ENCODE measurements at regions not wholly inside any gene's neighbourhood (a gene's known extent, or its start where the extent isn't known, plus 50 kb on each side); places are given as distances from the start of the nearest gene placed in this dataset.
"Not testable (repeated sequence)": the region's sequence is repeated elsewhere in the genome, so short reads cannot be mapped to it uniquely, and the experiment has no call there.

GRCh38 chr7:149995369-149996026, 121.7 kb downstream of the ATP6V0E2 start:
- DNase-seq = not testable (repeated sequence)

- not testable (repeated sequence) for DNase-seq
Measured at GRCh38 chr7:150000780-150001599, 127.2 kb downstream of the ATP6V0E2 start.

DNA sequence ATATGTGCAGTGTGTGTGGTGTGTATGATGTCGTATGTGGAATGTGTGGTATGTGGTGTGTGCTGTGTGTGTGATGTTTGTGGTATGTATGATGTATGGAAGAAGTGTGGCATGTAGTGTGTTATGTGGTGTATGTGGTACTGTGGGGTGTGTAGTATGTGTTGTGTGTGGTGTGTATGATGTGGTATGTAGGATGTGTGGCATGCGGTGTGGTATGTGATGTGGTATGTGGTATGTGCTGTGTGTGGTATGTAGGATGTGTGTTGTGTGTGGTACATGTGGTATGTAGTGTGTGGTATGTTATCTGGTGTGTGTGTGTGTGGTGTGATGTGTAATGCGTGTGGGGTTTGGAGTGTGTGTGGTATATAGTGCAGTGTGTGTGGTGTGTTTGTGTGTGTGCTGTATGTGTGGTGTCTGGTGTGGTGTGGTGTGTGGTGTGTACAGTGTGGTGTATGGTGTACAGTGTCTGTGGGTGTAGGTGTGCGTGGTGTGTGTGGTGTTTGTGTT, 129.6 kb downstream of the ATP6V0E2 start:
- DNase-seq = no peak

- not testable (repeated sequence) for DNase-seq
Measured at GRCh38 chr7:150003973-150004372, 130.2 kb downstream of the ATP6V0E2 start.

DNA sequence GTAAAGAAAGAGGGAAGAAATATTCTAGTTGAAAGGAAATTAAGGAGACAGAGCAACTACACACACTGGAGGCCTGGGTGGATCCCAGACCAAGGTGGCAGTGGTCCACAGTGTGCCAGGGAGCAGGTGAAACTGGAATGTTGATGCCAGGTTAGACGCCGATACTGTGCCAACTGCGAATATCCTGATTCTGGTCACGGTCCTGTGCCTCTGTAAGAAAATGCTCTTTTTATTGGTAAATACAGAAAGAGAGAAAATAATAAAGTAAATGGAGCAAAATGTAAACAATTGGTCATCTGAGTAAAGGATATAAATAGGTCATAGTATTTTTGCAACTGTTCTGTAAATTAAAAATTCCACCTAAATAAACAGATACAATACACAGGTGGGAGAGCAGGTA, 131.1 kb downstream of the ATP6V0E2 start:
- DNase-seq = not testable (repeated sequence)

- DNase-seq = not testable (repeated sequence)
Measured at GRCh38 chr7:150009620-150010303, 136.0 kb downstream of the ATP6V0E2 start.

DNA sequence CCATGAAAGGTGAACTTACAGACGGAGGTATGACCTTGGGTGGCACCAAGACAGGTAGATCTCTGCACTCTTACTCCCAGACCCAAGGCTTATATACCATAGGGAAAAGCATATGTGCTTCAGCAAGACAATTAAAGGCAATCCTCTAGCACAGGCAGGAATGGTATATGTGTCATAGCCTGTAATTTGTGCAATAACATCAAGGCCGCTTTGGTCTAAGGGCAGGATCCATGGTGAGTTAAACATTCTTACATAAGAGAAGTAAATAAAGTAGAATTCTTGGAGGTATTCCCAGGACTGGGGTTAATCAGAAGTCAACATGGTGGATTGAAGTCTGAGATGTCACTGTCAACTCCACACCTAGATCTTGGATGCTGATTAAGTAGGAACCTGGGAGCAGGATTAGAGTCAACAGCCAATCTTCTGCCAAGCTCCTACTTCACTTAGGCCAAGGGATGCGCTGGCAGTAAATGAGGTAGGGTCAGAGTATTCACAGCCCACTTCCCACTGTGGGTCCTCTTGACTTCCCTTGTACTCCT, 143.0 kb downstream of the ATP6V0E2 start:
- DNase-seq = not testable (repeated sequence)

GRCh38 chr7:150020210-150020609, 146.4 kb downstream of the ATP6V0E2 start:
- DNase-seq = not testable (repeated sequence)

DNA sequence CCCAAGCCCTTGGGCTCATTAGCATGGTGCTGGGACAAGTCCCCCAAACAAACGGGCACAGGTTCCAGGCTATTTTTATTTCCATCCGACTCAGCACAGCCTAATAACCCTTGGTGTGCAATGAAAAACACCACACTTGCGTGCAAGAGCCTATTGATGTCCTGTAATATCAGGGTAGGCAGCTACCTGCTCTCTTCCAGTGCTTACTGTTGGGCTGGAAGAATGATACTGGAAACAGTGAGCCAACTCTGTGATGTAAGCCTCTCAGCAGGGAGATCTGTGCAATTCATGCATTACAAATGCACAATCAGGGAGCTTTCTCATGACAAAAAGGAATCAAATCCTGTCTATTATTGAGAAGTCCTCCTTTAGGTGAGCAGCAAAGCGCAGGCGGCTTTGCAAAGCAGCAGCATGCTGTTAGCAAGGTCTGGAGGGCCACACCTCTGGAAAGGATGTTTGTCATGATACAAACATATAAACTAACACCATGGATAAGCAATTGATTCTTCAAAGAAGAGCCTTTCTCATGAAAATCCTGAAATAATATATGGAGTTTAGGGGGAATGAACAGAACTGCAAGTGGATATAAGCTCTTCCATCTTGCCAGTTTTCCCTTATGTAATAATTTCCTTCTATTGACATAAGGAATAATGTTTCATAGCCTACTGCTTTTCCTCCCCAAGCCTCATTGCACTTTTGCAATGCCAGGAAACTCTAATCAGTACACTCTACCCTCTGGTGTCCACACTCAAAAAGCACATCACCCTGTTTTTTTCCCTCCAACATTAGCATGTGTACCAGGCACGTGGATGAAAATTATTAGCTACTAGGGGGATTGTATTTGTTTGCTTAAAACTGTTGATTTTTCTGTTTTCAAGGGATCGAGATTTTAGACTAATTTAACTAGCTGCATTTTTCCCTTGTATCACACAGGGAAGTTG, 151.1 kb downstream of the ATP6V0E2 start:
- DNase-seq = not testable (repeated sequence)

- DNase-seq = not testable (repeated sequence)
Measured at GRCh38 chr7:150025802-150026201, 152.0 kb downstream of the ATP6V0E2 start.

GRCh38 chr7:150028344-150029012, 154.7 kb downstream of the ATP6V0E2 start:
- DNase-seq = not testable (repeated sequence)

DNA sequence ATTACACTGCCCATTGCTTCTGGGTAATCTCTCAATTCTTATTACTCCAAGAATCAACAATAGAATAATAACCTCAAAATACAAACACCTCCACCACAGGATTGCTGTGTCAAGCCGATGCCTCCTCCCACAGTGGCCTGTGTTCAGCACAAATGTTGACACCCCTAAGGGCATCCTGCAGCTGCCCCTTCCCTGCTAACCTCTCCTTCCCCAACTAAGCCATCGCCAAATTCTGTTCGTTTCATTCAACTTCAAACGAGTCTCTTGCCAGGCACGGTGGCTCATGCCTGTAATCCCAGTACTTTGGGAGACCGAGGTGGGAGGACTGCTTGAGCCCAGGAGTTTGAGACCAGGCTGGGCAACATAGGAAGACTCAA, 155.2 kb downstream of the ATP6V0E2 start:
- DNase-seq = not testable (repeated sequence)

- DNase-seq = not testable (repeated sequence)
Measured at GRCh38 chr7:150031733-150032132, 158.0 kb downstream of the ATP6V0E2 start.

GRCh38 chr7:150033711-150034110, 159.9 kb downstream of the ATP6V0E2 start:
- not testable (repeated sequence) for DNase-seq

DNA sequence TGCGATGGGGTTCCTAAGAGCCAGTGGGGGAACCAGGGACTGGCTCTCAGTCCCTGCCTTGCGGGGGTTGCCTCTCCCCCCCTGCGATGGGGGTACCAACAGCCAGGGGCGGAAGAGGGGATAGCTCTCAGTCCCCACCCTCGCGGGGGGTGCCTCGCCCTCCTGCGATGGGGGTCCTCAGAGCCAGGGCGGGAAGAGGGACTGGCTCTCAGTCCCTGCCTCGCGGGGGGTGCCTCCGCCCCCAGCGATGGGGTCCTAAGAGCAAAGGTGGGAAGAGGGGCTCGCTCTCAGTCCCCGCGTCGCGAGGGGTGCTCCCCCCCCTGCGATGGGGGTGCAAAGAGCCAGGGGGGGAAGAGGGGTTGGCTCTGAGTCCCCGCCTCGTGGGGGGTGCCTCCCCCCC, 162.0 kb downstream of the ATP6V0E2 start:
- DNase-seq = not testable (repeated sequence)

DNA sequence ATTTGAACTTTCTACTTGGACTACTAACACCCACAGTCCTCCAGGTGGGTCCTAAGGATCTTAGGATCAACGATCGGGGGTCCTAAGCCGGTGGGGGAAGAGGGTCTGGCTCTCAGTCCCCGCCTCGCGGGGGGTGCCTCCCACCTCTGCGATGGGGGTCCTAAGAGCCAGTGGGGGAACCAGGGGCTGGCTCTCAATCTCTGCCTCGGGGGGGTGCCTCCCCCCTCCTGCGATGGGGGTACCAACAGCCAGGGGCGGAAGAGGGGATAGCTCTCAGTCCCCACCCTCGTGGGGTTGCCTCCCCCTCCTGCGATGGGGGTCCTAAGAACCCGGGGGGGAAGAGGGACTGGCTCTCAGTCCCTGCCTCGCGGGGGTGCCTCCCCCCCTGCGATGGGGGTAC, 165.3 kb downstream of the ATP6V0E2 start:
- DNase-seq = not testable (repeated sequence)

GRCh38 chr7:150042281-150042680, 168.5 kb downstream of the ATP6V0E2 start:
- not testable (repeated sequence) for DNase-seq

- DNase-seq = peak; percentile 25
Measured at GRCh38 chr7:150044771-150045170, 171.0 kb downstream of the ATP6V0E2 start.

GRCh38 chr7:150045596-150045995, 171.8 kb downstream of the ATP6V0E2 start:
- DNase-seq = not testable (repeated sequence)

DNA sequence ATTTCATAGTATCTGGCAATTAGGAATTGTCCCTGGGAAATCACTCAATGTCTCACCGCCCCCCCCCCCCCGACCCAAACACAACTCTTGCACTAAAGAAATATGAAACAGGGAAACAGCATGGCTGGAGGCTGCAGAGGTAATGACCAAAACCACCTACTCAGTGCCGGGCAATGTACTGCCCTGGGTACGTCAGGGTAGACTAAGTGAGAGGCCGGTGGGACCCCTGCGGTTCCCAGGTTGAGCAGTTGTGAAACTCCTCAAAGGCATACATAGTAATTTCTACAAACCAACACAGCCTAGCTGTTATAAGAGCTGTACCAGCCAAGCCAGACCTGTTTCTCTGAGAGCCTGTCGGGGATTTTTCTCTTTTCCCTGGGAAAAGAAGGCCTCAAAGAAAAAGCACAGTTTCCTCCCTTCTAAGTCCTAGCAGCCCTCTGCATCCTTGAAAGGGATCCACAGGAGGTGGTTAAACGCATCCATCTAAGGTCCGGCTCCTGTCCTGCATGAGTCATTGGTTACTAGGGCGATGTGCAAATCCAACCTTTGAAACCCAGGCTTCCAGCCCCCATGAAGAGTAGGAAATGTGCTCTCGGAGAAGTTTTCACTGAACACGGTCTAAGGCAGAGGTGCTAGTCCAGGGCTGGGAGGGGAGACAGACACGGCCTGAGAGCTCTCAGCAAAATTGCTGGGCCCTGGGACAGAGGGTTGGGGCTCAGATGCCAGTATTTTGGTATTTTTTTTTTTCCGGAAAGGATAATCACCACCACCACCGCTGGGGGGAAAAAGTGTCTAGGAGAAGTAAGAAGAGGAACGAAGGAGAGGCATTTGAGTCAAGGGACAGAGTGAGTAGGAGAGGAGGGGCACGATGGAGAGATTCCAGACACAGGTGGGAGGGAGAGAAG, 172.8 kb downstream of the ATP6V0E2 start:
- DNase-seq = not testable (repeated sequence)

Data from CD4-positive, alpha-beta T cell treated with Interleukin-6 for 4 hours (primary cell).